Frontal cortex (tissue), 3 donors: ENCODE measurements at regions not wholly inside any gene's neighbourhood (a gene's known extent, or its start where the extent isn't known, plus 50 kb on each side); places are given as distances from the start of the nearest gene placed in this dataset.

ENCODE experiments used
- DNase-seq, 2 donors: peaks; one replicate each; pipeline ENCODE4 v3.0.0; 2012; ENCODE audit warnings: low spot score in 2 of 2
- FAIRE-seq: peaks from 2 replicates; lab custom pipeline; 2012; peaks lifted over from hg19 to GRCh38; lab: Jason Lieb, UNC
- donor health status: control.
- donor health status: control.
- donor health status: control.

GRCh38 chr3:14304101-14305045 is 98.0 kb upstream of the SLC6A6 start:
- DNase-seq: no peak
- no peak for FAIRE-seq

DNA sequence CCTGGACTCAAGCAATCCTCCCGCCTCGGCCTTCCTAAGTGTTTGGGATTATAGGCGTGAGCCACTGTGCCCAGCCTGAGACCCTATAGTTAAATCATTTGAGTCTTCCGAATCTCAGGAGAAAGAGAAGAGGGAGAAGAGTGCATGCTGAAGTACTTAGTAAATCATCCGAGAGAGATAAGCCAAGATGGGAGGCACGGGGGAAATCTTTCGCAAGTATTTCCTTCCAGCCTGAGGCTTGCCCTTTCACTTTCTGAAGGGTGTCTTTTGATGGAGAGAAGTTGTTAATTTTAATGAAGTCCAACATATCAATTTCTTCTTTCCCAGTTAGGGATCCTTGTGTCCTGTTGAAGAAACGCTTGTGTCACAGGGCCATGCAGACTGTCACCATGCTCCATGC is 97.1 kb upstream of the SLC6A6 start:
- FAIRE-seq (no peak), DNase-seq (no peak)

DNA sequence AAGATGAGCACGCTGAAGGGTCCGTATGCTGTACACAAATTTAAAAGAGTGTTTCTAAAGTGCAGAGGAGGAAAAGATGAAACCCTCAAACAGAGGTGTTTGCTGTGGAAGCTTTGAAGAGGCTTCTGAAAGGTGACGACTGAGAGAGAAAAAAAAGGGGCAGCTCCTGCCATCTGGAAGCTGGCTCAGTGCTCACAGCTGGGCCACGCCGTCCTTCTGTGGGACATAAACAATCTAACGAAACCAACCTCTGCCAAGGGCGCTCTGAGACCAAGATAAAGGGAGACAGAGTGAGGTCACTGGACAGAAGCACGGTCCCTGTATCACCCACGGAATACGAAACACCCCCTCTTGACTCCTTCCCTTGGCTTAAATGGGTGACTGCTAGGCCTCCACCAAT is 96.3 kb upstream of the SLC6A6 start:
- FAIRE-seq: no peak
- no peak for DNase-seq

GRCh38 chr3:14307656-14308302 is 94.6 kb upstream of the SLC6A6 start:
- FAIRE-seq (no peak), DNase-seq (no peak)

DNA sequence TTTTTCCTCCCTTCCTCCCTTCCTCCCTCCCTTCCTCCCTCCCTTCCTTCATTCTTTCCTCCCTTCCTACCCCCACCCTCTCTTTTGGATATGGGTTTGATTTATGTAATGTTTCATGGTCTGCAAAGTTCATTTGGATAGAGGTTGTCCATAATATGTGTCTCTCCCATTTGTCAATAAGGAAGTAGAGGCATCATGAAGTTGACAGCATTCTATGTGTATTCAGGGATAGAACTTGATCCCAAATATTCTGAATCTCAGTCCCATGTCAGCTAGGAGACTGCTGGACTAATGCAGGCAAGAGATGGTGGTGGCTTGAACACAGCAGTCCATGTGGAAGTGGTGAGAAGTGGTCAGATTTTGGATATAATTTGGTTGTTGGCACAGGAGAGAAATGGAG is 90.7 kb upstream of the SLC6A6 start:
- DNase-seq: no peak
- FAIRE-seq: no peak

DNA sequence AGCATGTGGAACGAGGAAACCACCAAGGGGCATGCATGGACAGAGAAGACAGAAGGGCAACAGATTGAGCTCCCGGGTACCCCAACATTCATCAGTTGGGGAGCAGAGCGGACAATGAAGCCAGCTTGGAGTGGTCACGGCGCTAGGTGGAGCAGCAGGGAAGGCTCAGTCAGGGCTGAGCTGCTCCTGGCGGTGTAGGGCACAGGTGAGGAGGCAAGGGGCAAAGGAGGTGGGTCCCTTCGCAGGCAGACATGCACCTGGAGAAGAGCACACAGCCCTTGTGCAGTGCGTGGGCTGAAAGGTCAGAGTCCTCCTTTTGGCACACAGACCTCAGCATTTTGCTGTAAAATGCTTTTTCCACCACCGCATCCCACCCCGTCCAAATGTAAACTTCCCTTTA is 90.0 kb upstream of the SLC6A6 start:
- FAIRE-seq: no peak
- no peak for DNase-seq

DNA sequence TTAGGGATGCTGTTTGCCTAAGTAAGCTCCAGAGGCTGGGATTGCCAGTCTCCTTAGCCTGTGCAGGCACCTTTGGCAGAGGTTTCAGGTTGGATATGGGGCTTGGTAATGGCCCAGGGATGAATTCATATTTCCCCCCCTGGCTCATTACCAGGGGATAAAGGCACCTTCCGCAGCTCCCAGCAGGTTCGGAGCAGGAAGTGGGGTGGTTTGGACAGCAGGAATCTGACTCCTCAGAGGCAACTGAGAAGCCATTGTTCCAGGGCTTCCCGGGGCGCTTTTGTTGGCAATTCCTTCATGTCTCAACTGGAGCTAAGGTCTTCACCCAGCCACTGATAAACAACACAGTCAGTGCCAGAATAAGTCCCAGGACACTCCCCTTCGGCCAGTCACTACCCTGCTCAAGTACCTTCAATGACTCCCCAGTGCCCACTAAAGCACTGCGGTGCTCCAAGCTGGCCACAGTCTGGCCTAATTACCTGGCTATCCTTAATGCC is 85.3 kb upstream of the SLC6A6 start:
- DNase-seq: no peak
- no peak for FAIRE-seq

GRCh38 chr3:14318646-14319045 is 83.8 kb upstream of the SLC6A6 start:
- DNase-seq: no peak
- no peak for FAIRE-seq

DNA sequence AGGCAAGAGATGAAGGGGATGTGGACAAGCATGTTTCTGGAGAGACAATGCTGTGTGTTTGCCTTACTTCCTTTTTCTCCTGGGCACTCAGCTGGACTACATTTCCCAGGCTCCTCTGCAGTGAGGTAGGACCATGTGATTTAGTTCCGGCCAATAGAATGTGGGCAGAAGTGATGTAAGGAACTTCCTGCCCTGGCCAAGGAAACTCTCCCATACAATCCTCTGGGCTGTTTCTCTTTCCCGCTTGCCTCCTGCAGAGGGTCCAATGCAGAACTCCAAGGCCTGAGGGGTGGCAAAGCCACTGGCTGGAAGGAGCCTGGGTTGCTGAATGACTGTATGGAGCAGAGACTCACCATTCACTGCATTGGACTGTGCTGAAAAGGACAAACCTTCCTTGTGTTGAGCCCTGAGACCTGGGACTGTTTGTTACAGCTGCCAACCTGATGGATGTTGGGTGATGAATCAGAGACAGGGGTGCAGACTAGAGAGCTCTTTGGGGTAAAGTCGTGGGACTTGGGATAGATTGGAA is 82.7 kb upstream of the SLC6A6 start:
- no peak for FAIRE-seq
- DNase-seq: no peak

GRCh38 chr3:14320219-14320618 is 82.2 kb upstream of the SLC6A6 start:
- no peak for FAIRE-seq

DNA sequence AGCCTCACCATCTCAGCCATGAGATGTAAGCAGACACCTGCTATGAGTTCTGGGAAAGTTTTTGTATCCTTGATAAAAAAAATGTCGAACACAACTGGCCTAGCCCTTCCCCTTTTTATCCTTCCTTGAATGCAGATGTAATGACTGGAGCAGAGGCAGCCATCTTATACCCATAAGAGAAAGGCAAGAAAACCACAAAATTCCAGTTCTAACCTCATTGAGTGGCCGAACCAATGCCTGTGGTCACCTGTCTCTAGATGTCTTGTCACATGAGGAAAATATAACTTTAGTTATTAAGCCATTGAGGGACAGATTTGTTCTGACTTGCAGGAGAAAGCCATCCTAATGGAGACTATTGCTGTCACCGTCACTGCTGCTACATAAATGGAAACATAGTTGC is 80.4 kb upstream of the SLC6A6 start:
- DNase-seq: no peak

More at GRCh38 chr3:14320219-14320618, 82.2 kb upstream of the SLC6A6 start:
- DNase-seq: no peak

DNA sequence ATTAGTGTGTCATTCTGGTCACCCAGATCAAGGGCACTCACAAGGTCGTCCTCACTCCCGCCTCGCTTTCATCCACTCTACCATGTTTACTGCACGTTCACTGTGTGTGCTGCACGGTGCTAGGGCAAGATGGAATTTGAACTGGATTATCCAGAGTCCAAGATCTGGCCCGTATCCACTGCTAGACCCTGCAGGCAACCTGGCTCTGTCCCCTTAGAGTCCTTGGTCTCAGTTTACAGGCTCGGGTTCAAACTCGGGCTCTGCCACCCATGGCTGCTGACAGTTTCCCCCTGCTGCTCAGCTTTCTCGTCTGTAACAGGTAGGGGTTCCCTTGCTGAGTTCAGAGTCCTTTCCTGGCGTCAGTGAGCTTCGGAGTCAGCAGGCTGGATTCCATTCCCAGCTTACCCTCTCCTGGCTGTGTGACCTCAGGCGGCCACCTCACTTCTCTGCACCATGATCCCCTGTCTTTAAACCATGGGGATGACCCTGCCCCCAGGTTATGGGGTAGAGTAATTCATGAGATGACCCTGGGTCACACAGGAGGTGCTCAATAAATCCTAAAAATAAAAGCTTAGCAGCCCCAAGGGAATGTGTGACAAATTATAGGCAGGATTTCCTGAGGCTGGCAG is 79.6 kb upstream of the SLC6A6 start:
- FAIRE-seq (no peak), DNase-seq (no peak)

More for the DNA sequence above, 80.4 kb upstream of the SLC6A6 start:
- FAIRE-seq: no peak

GRCh38 chr3:14323401-14324223 is 78.8 kb upstream of the SLC6A6 start:
- DNase-seq: no peak
- FAIRE-seq: no peak

DNA sequence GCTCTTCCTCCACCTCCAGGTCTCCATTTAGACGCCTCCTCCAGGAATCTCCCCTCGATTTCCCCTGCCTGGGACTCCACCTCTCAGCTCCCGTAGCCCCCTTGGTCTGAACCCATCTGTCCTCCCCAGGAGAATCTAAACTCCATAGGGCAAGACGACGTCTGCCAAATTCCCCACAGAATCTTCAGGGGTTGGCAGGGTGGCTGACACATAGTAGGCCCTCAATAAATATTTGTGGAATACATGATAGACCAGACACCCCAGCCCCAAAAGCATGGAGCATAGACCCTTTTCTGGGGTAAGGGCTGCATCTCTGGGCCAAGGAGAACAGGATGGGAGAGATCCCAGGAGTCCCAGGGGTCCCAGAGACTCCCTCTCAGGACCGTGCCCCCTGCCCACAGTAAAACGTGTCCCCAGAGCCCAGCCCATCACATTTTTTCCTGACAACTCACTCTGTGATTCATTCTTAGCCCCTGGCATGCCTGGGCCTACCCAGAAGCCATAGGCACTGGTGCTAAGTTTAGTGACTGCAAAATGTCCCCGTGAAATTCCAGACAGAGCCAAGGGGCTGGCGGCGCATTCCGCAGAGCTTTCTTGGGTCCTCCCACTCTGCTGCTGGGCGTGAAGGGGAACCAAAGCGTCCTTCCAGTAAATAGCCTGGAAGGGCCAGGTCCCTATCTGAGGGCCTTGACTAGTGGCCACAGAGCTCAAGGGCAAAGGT is 78.0 kb upstream of the SLC6A6 start:
- no peak for DNase-seq
- no peak for FAIRE-seq

DNA sequence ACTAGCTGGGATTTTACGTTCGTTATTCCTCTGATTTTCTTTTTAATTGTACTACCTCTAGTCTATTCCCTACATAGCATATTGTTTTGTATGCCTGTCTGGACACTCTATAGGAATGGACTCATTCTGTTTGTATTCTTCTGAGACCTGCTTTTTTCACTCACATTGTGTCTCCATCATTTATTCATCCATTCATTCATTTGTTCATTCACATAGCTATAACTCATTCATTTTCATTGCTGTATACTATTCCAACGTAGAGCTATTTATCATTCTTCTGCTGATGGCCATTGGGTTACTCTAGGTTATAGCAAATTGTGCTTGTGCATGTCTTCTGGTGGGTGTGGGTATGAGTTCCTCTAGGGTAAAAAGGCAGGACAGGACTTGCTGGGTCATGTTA is 74.0 kb upstream of the SLC6A6 start:
- DNase-seq (no peak), FAIRE-seq (no peak)

DNA sequence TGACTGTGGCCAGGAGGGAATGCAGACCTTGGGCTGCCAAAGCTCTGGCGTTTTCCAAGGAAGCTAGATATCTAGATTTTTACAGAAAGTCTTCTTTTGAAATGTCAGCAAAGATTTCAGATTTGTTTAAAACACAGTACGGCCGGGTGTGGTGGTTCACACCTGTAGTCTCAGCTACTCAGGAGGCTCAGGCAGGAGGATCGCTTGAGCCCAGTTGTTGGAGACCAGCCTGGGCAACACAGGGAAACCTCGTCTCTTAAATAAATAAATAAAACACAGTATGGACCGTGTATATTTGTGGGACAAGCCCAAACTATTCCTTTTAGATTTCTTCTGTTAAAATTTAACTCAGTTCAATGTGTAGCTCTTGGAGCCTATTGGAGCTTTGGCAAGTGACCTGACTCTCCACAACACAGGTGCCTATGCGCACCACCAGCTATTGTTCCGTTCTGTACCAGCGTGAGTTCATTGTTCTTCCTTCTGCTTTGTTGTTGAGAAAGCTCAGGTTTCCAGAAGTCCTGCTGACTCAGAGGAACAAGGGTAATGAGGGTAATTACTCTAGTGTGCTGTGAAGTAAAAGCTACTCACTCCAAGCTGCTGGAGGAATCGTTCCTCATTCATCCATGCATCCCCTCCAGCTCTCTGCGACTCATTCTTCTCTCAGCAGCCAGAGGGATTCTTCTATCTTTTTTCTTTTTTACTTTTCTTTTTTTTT is 73.1 kb upstream of the SLC6A6 start:
- no peak for DNase-seq
- no peak for FAIRE-seq

DNA sequence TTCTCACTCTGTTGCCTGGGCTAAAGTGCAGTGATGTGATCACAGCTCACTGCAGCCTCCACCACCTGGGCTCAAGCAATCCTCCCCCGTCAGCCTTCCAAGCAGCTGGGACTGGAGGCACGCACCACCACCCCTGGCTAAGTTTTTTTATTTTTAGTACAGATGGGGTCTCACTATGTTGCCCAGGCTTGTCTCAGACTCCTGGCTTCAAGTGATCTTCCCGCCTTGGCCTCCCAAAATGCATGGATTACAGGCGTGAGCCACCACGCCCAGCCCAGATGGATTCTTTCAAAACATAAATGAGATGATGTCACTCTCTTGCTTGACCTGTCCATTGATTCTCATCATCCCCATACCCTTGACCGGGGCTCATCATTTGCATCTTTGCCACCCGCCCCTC is 72.6 kb upstream of the SLC6A6 start:
- no peak for FAIRE-seq
- DNase-seq: no peak

GRCh38 chr3:14330508-14330907 is 71.9 kb upstream of the SLC6A6 start:
- FAIRE-seq (no peak), DNase-seq (no peak)
